SK-N-SH treated with all-trans-retinoic acid at 6 μM for 48 hours (cell line): ENCODE measurements at regions not wholly inside any gene's neighbourhood (a gene's known extent, or its start where the extent isn't known, plus 50 kb on each side); places are given as distances from the start of the nearest gene placed in this dataset.

Experiments used
- CSRNP3 ChIP-seq: fragments of 250-450 bp; sonication (Bioruptor Pico); IDR thresholded peaks from 2 replicates; pipeline ENCODE4 v1.5.1; 2021; ENCODE audit warnings: mild to moderate bottlenecking, moderate library complexity
- GLIS3 ChIP-seq: fragments of 250-450 bp; sonication (Bioruptor Pico); IDR thresholded peaks from 2 replicates; pipeline ENCODE4 v1.5.0; 2020; ENCODE audit warnings: mild to moderate bottlenecking, moderate library complexity
- ISL1 ChIP-seq: fragments of 250-450 bp; sonication (Bioruptor Pico); IDR thresholded peaks from 2 replicates; pipeline ENCODE4 v2.1.2; 2022; ENCODE audit warnings: mild to moderate bottlenecking, moderate library complexity
- PATZ1 ChIP-seq: fragments of 250-450 bp; sonication (Bioruptor Pico); IDR thresholded peaks from 2 replicates; pipeline ENCODE4 v1.8.0; 2020; ENCODE audit warnings: mild to moderate bottlenecking, moderate library complexity, borderline replicate concordance
- TOX ChIP-seq: fragments of 250-450 bp; sonication (Bioruptor Pico); IDR thresholded peaks from 2 replicates; pipeline ENCODE4 v1.8.0; 2021; ENCODE audit warnings: mild to moderate bottlenecking, moderate library complexity, borderline replicate concordance
- ZC3H10 ChIP-seq: fragments of 250-450 bp; sonication (Bioruptor Pico); IDR thresholded peaks from 2 replicates; pipeline ENCODE4 v1.5.1; 2021; ENCODE audit warnings: mild to moderate bottlenecking, moderate library complexity
- ZNF70 ChIP-seq: fragments of 450-650 bp; formaldehyde crosslinking; IDR thresholded peaks from 2 replicates; pipeline ENCODE4 v1.5.0; 2020; ENCODE audit warnings: mild to moderate bottlenecking, moderate library complexity

GRCh38 chr10:2012209-2012608 lies 274.9 kb upstream of the ADARB2 start:
- TF ChIP-seq PATZ1 (CRISPR knock-in tag) (no peak), CSRNP3 (CRISPR knock-in tag) (no peak), ZNF70 (CRISPR knock-in tag) (no peak), ISL1 (CRISPR knock-in tag) (no peak), ZC3H10 (CRISPR knock-in tag) (no peak), GLIS3 (no peak), TOX (CRISPR knock-in tag) (no peak)
